MCF 10A (cell line): ENCODE measurements at regions not wholly inside any gene's neighbourhood (a gene's known extent, or its start where the extent isn't known, plus 50 kb on each side); places are given as distances from the start of the nearest gene placed in this dataset.

Experiments
- BruUV-seq: library from RNA; stranded (reverse); fragments of 400-500 nt; replicated peaks from 2 replicates; lab custom pipeline; 2021; lab: Mats Ljungman, UMichigan
- CTCF ChIA-PET: fragments of 300-600 bp; sonication (Branson Sonifier 250); formaldehyde crosslinking; extraction: SDS; loops from one replicate; lab custom pipeline; 2021; ENCODE audit warnings: antibody characterized with exemption, inconsistent platforms; lab: Yijun Ruan, JAX
- POLR2A ChIA-PET: fragments of 300-600, 350-650 bp; sonication (Branson Sonifier 250); formaldehyde crosslinking; extraction: SDS; loops from one replicate; lab custom pipeline; 2020; ENCODE audit warnings: antibody characterized with exemption, inconsistent platforms; lab: Yijun Ruan, JAX
- DNase-seq: peaks from one replicate; pipeline ENCODE4 v3.0.0-alpha.2; 2018; ENCODE audit not compliant: unreplicated experiment
- H3K27ac Mint-ChIP-seq: one replicate; pipeline ENCODE4 v1.8.0; 2022; ENCODE audit warnings: mild to moderate bottlenecking, low read depth, mixed read lengths; ENCODE audit not compliant: unreplicated experiment
- H3K27me3 Mint-ChIP-seq: one replicate; pipeline ENCODE4 v1.8.0; 2022; ENCODE audit warnings: mixed read lengths; ENCODE audit not compliant: insufficient read depth, unreplicated experiment
- H3K36me3 Mint-ChIP-seq: one replicate; pipeline ENCODE4 v1.8.0; 2022; ENCODE audit warnings: mild to moderate bottlenecking, moderate library complexity, mixed read lengths; ENCODE audit not compliant: insufficient read depth, unreplicated experiment
- H3K4me1 Mint-ChIP-seq: one replicate; pipeline ENCODE4 v1.8.0; 2022; ENCODE audit warnings: mixed read lengths; ENCODE audit not compliant: insufficient read depth, unreplicated experiment
- H3K4me3 Mint-ChIP-seq: one replicate; pipeline ENCODE4 v1.8.0; 2022; ENCODE audit warnings: mild to moderate bottlenecking, moderate library complexity, mixed read lengths; ENCODE audit not compliant: unreplicated experiment
- H3K9me3 Mint-ChIP-seq: one replicate; pipeline ENCODE4 v1.8.0; 2022; ENCODE audit warnings: mixed read lengths; ENCODE audit not compliant: unreplicated experiment
- intact Hi-C: fragments of 100-400 bp; cut with micrococcal nuclease; formaldehyde crosslinking; loops from 2 replicates; pipeline ENCODE4 v1.14.1; 2022
- TF ChIP-seq, protein P1 (sequence below): fragments of 200-600 bp; IDR thresholded peaks from one replicate; pipeline ENCODE4 v1.8.0; 2022; ENCODE audit warnings: antibody characterized with exemption, mild to moderate bottlenecking; ENCODE audit not compliant: unreplicated experiment

DNA sequence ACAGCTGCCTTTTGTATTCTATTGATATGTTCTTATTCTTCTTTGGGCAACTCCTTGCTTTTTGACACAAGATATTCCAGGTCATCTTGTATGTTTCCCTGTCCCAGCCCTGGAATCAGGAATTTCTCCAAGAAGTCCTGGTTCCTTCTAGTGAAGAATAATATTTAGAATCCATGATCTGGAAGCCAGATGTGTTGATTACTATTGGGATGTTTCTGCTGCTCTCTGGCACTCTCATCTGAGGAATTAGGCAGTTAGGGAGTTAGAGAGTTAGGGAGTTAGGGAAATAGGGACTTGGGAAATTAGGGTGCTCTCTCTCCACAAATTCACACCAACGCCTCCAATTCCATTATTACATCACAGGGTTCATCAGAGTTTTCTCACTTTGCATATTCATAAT is 191.2 kb downstream of the ZNF330 start:
- ChIA-PET CTCF (no interaction called here), POLR2A (no interaction called here)
- BruUV-seq = no TSS peak
- no peak for DNase-seq
- Mint-ChIP-seq H3K27me3 (no peaks in the 10 kb centered on the region), H3K4me3 (no peak overlapping the region), H3K27ac (no peak overlapping the region), H3K4me1 (no peaks in the 10 kb centered on the region), H3K9me3 (no peaks in the 10 kb centered on the region), H3K36me3 (no peaks in the 10 kb centered on the region)
- intact Hi-C loops = no loop called here
- TF ChIP-seq, protein P1, sequence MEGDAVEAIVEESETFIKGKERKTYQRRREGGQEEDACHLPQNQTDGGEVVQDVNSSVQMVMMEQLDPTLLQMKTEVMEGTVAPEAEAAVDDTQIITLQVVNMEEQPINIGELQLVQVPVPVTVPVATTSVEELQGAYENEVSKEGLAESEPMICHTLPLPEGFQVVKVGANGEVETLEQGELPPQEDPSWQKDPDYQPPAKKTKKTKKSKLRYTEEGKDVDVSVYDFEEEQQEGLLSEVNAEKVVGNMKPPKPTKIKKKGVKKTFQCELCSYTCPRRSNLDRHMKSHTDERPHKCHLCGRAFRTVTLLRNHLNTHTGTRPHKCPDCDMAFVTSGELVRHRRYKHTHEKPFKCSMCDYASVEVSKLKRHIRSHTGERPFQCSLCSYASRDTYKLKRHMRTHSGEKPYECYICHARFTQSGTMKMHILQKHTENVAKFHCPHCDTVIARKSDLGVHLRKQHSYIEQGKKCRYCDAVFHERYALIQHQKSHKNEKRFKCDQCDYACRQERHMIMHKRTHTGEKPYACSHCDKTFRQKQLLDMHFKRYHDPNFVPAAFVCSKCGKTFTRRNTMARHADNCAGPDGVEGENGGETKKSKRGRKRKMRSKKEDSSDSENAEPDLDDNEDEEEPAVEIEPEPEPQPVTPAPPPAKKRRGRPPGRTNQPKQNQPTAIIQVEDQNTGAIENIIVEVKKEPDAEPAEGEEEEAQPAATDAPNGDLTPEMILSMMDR = no peak

DNA sequence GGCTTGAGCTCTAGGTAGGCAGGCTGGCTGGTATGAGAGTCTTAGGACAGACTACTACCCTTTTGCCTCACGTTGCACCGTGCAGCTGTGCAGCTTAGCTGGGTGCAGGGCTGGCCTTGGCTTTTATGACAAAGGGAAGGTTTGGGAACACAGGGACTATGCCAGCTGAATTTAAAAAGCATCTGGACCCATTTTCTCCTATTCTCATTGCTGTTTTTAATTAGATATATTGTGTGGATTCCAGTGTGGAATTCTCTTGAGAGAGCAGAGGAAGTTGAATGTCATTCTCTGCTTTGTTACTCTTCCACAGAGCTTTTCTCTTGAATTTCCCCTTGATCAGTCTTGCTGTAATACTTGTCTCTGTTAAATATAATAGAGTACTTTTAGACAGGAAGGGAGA is 192.7 kb downstream of the ZNF330 start:
- Mint-ChIP-seq H3K4me1 (peaks cover 5% of the 10 kb centered on the region), H3K27ac (no peak overlapping the region), H3K36me3 (no peaks in the 10 kb centered on the region), H3K4me3 (no peak overlapping the region), H3K27me3 (no peaks in the 10 kb centered on the region), H3K9me3 (no peaks in the 10 kb centered on the region)
- ChIA-PET POLR2A (no interaction called here), CTCF (interaction anchor here (0.6 kb wide), 3 partner anchors 13 to 314 kb away, joined by 3 to 4 read pairs (median 3); no protein-coding TSS in a partner anchor)
- no TSS peak for BruUV-seq
- intact Hi-C loops = no loop called here
- DNase-seq = no peak
- TF ChIP-seq, protein P1 = no peak

DNA sequence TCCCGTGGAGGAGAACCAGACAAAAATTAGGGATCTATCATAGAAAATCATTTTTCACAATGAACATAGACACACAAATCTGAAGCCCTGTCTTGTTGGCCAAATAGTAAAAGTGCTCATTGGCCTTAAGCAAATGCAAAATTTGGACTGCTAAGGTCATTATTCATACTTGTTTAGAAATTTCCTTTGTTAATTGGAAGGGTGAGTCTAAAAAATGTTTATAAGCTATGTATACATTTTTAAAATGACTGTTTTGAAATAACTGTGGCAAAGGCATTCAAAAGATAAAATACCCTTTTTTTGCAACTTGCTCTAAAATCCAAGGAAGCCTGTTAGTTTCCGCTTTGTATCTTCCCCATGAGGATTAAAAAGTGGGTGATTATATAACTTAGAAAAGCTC is 195.0 kb downstream of the ZNF330 start:
- BruUV-seq = no TSS peak
- ChIA-PET POLR2A (interaction anchor here (0.7 to 1.1 kb wide), 2 partner anchors 11 to 43 kb away, joined by 3 to 4 read pairs; no protein-coding TSS in a partner anchor), CTCF (interaction anchor here (0.7 to 2.0 kb wide), 3 partner anchors 13 to 235 kb away, joined by 3 to 4 read pairs (median 3); no protein-coding TSS in a partner anchor)
- DNase-seq = no peak
- Mint-ChIP-seq H3K36me3 (no peaks in the 10 kb centered on the region), H3K27ac (no peak overlapping the region), H3K27me3 (no peaks in the 10 kb centered on the region), H3K9me3 (no peaks in the 10 kb centered on the region), H3K4me3 (no peak overlapping the region), H3K4me1 (peaks cover 5% of the 10 kb centered on the region)
- TF ChIP-seq, protein P1 = no peak
- intact Hi-C loops = no loop called here

DNA sequence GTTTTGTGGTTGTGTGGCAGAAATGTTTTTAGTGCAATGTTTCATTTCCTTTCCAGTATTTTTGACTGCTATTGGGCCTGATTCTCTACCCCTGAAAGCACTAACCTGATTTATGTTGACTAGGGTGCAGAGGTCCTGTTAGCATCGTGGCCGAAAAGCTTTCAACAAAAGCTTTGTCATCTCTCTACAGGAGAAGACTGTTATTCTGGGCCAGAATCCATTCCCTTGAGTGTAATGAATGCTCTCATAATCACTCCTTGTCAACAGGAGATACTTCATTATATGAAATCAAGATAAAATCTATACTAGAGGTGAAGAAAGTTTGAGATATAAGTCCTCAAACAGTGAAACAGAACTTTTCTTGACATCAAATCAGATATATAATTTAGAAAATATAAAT is 195.5 kb downstream of the ZNF330 start:
- Mint-ChIP-seq H3K4me1 (peaks cover 5% of the 10 kb centered on the region), H3K27ac (no peak overlapping the region), H3K36me3 (no peaks in the 10 kb centered on the region), H3K9me3 (no peaks in the 10 kb centered on the region), H3K4me3 (no peak overlapping the region), H3K27me3 (no peaks in the 10 kb centered on the region)
- intact Hi-C loops = no loop called here
- ChIA-PET CTCF (interaction anchor here (0.7 to 2.0 kb wide), 4 partner anchors 12 to 234 kb away, joined by 3 to 4 read pairs (median 3); no protein-coding TSS in a partner anchor), POLR2A (interaction anchor here (1.1 kb wide), 1 partner anchor 12 kb away, joined by 4 read pairs; no protein-coding TSS in a partner anchor)
- TF ChIP-seq, protein P1 = no peak
- BruUV-seq = no TSS peak
- no peak for DNase-seq
